ENCODE measurements at regions not wholly inside any gene's neighbourhood (a gene's known extent, or its start where the extent isn't known, plus 50 kb on each side); places are given as distances from the start of the nearest gene placed in this dataset.

DNA sequence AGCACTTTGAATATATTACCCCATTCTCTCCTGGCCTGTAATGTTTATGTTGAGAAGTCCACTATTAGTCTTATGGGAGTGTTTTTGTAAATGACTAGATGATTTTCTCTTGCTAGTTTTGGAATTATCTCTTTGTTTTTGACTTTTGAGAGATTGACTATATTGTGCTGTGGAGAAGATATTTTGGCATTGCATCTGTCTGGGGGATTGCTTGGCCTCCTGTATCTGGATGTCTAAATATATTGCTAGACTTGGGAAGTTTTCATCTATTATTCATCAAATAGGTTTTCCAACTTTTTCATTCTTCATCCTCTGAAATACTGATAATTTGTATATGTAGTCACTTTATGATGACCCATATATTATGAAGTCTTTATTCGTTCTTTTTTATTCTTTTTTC, 277.1 kb upstream of the PCDH15 start:
- Histone ChIP-seq H3K4me1 (ENCODE audit: insufficient read depth, low read length) (no peaks in the 10 kb centered on the region), H3K9me2 (replicated peaks; ENCODE audit: low read length) (no peaks in the 10 kb centered on the region), H3K79me2 (ENCODE audit: low read length) (no peaks in the 10 kb centered on the region), H4K20me1 (ENCODE audit: low read length) (no peaks in the 10 kb centered on the region), H3K27ac (ENCODE audit: low read length) (no peak overlapping the region), H3K9ac (ENCODE audit: low read length) (no peak overlapping the region), H3K9me3 (ENCODE audit: low read length) (no peaks in the 10 kb centered on the region), H3K36me3 (ENCODE audit: low read depth, low read length) (no peaks in the 10 kb centered on the region), H3F3A (ENCODE audit: low read length, unreplicated experiment) (no peaks in the 10 kb centered on the region), H3K4me2 (ENCODE audit: low read length) (no peak overlapping the region), H2AFZ (ENCODE audit: low read length) (no peak overlapping the region), H3K4me3 (ENCODE audit: low read length) (no peak overlapping the region), H3K27me3 (ENCODE audit: low read length) (no peaks in the 10 kb centered on the region)
- no peak for ATAC-seq
- POLR2A ChIA-PET (ENCODE audit: unreplicated experiment) = no interaction called here
- intact Hi-C loops (cut with micrococcal nuclease) = no loop called here
- TF ChIP-seq EZH2phosphoT487 (IDR thresholded peaks at IDR 0.05; ENCODE audit: borderline replicate concordance, low read length) (no peak), EZH2 (IDR thresholded peaks at IDR 0.05; ENCODE audit: low read length, unreplicated experiment) (no peak)
- TF ChIP-seq, protein P1, sequence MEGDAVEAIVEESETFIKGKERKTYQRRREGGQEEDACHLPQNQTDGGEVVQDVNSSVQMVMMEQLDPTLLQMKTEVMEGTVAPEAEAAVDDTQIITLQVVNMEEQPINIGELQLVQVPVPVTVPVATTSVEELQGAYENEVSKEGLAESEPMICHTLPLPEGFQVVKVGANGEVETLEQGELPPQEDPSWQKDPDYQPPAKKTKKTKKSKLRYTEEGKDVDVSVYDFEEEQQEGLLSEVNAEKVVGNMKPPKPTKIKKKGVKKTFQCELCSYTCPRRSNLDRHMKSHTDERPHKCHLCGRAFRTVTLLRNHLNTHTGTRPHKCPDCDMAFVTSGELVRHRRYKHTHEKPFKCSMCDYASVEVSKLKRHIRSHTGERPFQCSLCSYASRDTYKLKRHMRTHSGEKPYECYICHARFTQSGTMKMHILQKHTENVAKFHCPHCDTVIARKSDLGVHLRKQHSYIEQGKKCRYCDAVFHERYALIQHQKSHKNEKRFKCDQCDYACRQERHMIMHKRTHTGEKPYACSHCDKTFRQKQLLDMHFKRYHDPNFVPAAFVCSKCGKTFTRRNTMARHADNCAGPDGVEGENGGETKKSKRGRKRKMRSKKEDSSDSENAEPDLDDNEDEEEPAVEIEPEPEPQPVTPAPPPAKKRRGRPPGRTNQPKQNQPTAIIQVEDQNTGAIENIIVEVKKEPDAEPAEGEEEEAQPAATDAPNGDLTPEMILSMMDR (conservative IDR thresholded peaks at IDR 0.05; ENCODE audit: low read depth, low read length) = no peak
- CTCF ChIA-PET = interaction anchor here (0.7 kb wide), 1 partner anchor 324 kb away, joined by 3 read pairs; no protein-coding TSS in a partner anchor
- BruUV-seq (replicated peaks) = no TSS peak
- DNase-seq = no peak

DNA sequence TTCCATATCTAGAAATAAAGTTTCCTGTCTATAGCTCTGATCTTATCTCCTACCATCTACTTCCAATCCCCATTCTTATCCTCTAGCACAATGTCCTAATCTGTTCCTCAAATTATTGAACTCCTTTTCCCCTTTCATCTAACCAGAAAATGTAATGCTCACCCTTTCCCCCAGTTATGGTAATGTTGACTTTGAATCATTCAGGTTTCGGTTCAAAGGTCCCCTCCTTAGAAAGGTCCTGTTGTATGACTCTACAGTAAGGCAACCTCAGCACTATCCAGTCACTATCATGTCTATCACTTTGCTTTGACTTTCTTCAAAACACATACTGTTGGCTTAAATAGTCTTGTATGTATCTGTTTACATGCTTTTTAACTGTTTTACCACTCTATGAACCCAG, 264.2 kb upstream of the PCDH15 start:
- CTCF ChIA-PET = no interaction called here
- DNase-seq = peak; percentile 35
- Histone ChIP-seq H3K4me1 (ENCODE audit: insufficient read depth, low read length) (peaks cover 9% of the 10 kb centered on the region), H3K9me2 (replicated peaks; ENCODE audit: low read length) (no peaks in the 10 kb centered on the region), H2AFZ (ENCODE audit: low read length) (no peak overlapping the region), H3K9ac (ENCODE audit: low read length) (no peak overlapping the region), H3K27ac (ENCODE audit: low read length) (0 out of 2 replicates have a peak overlapping the region, but pooled peaks have one; percentile 6), H3K4me3 (ENCODE audit: low read length) (no peak overlapping the region), H3K9me3 (ENCODE audit: low read length) (no peaks in the 10 kb centered on the region), H3K79me2 (ENCODE audit: low read length) (no peaks in the 10 kb centered on the region), H3K4me2 (ENCODE audit: low read length) (no peak overlapping the region; the same call in 1 of the 2 replicates), H3F3A (ENCODE audit: low read length, unreplicated experiment) (no peaks in the 10 kb centered on the region), H3K27me3 (ENCODE audit: low read length) (no peaks in the 10 kb centered on the region), H4K20me1 (ENCODE audit: low read length) (no peaks in the 10 kb centered on the region), H3K36me3 (ENCODE audit: low read depth, low read length) (no peaks in the 10 kb centered on the region)
- intact Hi-C loops (cut with micrococcal nuclease) = no loop called here
- POLR2A ChIA-PET (ENCODE audit: unreplicated experiment) = interaction anchor here (0.5 kb wide), 1 partner anchor 11 kb away, joined by 5 read pairs; no protein-coding TSS in a partner anchor
- TF ChIP-seq, protein P1 (conservative IDR thresholded peaks at IDR 0.05; ENCODE audit: low read depth, low read length) = no peak
- TF ChIP-seq EZH2 (IDR thresholded peaks at IDR 0.05; ENCODE audit: low read length, unreplicated experiment) (no peak), EZH2phosphoT487 (IDR thresholded peaks at IDR 0.05; ENCODE audit: borderline replicate concordance, low read length) (no peak)
- no TSS peak for BruUV-seq (replicated peaks)
- peak; percentile 74 for ATAC-seq

DNA sequence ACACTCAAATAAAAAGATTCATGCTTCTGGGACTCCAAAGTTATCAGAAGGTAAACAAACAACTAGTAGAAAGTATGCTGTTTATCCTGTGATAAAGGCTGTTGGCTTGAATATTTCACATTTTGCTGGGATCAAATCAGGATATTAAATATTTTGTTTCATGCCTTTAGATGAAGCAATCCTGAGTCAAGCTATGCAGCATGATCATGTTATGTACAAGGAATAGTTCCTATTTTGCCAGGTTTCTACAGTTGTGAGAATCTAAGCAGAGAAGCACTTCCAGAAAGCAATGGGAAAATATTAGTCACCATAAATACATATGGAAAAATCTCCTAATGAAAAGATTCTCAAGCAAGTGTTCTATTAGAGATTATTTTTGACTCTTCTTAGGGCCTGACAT, 262.8 kb upstream of the PCDH15 start:
- Histone ChIP-seq H3K36me3 (ENCODE audit: low read depth, low read length) (no peaks in the 10 kb centered on the region), H3K9ac (ENCODE audit: low read length) (no peak overlapping the region), H3K79me2 (ENCODE audit: low read length) (no peaks in the 10 kb centered on the region), H3F3A (ENCODE audit: low read length, unreplicated experiment) (no peaks in the 10 kb centered on the region), H4K20me1 (ENCODE audit: low read length) (no peaks in the 10 kb centered on the region), H3K4me1 (ENCODE audit: insufficient read depth, low read length) (peaks cover 9% of the 10 kb centered on the region), H3K27me3 (ENCODE audit: low read length) (no peaks in the 10 kb centered on the region), H3K4me2 (ENCODE audit: low read length) (no peak overlapping the region), H3K27ac (ENCODE audit: low read length) (no peak overlapping the region), H2AFZ (ENCODE audit: low read length) (no peak overlapping the region), H3K9me2 (replicated peaks; ENCODE audit: low read length) (no peaks in the 10 kb centered on the region), H3K4me3 (ENCODE audit: low read length) (no peak overlapping the region), H3K9me3 (ENCODE audit: low read length) (no peaks in the 10 kb centered on the region)
- ChIA-PET CTCF (interaction anchor here (0.6 kb wide), 1 partner anchor 1281 kb away, joined by 5 read pairs; no protein-coding TSS in a partner anchor), POLR2A (ENCODE audit: unreplicated experiment) (no interaction called here)
- ATAC-seq (peak; percentile 54), DNase-seq (peak; percentile 45)
- intact Hi-C loops (cut with micrococcal nuclease) = no loop called here
- TF ChIP-seq EZH2 (IDR thresholded peaks at IDR 0.05; ENCODE audit: low read length, unreplicated experiment) = no peak
- TF ChIP-seq EZH2phosphoT487 (IDR thresholded peaks at IDR 0.05; ENCODE audit: borderline replicate concordance, low read length) = no peak
- TF ChIP-seq, protein P1 (conservative IDR thresholded peaks at IDR 0.05; ENCODE audit: low read depth, low read length) = no peak
- BruUV-seq (replicated peaks) = no TSS peak
